Endothelial cell of umbilical vein (primary cell): ENCODE measurements at regions not wholly inside any gene's neighbourhood (a gene's known extent, or its start where the extent isn't known, plus 50 kb on each side); places are given as distances from the start of the nearest gene placed in this dataset.

Experiments
- BruUV-seq: library from RNA; stranded (reverse); fragments of 400-500 nt; replicated peaks from 2 replicates; lab custom pipeline; 2021; lab: Mats Ljungman, UMichigan
- CTCF ChIA-PET: fragments of 300-600, 350-600 bp; sonication (Branson Sonifier 250); formaldehyde crosslinking; loops from one replicate; lab custom pipeline; 2021; ENCODE audit warnings: antibody characterized with exemption, inconsistent platforms; lab: Charles Lee
- POLR2A ChIA-PET: fragments of 300-600, 350-600 bp; sonication (Branson Sonifier 250); formaldehyde crosslinking; loops from one replicate; lab custom pipeline; 2021; ENCODE audit warnings: antibody characterized with exemption, inconsistent platforms; lab: Charles Lee
- DNase-seq: peaks from one replicate; pipeline ENCODE4 v3.0.0-alpha.2; 2011; ENCODE audit warnings: low read depth, low spot score
- FAIRE-seq: peaks from 2 replicates; lab custom pipeline; 2011; peaks lifted over from hg19 to GRCh38; lab: Jason Lieb, UNC
- H2AFZ ChIP-seq: 2 replicates; pipeline ENCODE4 v1.6.0; 2012; ENCODE audit warnings: low read depth, low read length, control low read depth, inconsistent platforms
- H3K27ac ChIP-seq: 2 replicates; pipeline ENCODE4 v1.5.1; 2011; ENCODE audit warnings: low read depth, mild to moderate bottlenecking, control low read depth, low read length, moderate library complexity; ENCODE audit not compliant: insufficient read depth
- H3K27me3 ChIP-seq, 2 experiments: 2 replicates each; pipeline versions ENCODE4 v1.6.0 to v1.6.1; 2011; ENCODE audit warnings: low read length in 2 of 2, mixed read lengths in 1 of 2; ENCODE audit not compliant: control insufficient read depth in 2 of 2, insufficient read depth in 2 of 2
- H3K36me3 ChIP-seq, 2 experiments: 2 replicates in 1 of 2; 3 replicates in 1 of 2; pipeline ENCODE4 v1.5.1; 2011; ENCODE audit warnings: low read length in 2 of 2, mild to moderate bottlenecking in 1 of 2, moderate library complexity in 1 of 2; ENCODE audit not compliant: control insufficient read depth in 2 of 2, insufficient read depth in 2 of 2; ENCODE audit errors: extremely low read depth in 1 of 2
- H3K4me1 ChIP-seq: 3 replicates; pipeline ENCODE4 v1.5.1; 2011; ENCODE audit warnings: mild to moderate bottlenecking, low read length; ENCODE audit not compliant: control insufficient read depth, insufficient read depth; ENCODE audit errors: extremely low read depth
- H3K4me2 ChIP-seq: 2 replicates; pipeline ENCODE4 v1.6.1; 2011; ENCODE audit warnings: low read length, control low read depth, mixed read lengths; ENCODE audit not compliant: insufficient read depth
- H3K4me3 ChIP-seq, 3 experiments: fragments of 200-600 bp in 1 of 3; sonication (generic), shearing (Covaris generic) in 1 of 3; replicated peaks in 1 of 3; 2 replicates each; pipeline ENCODE4 v1.5.1; 2011 to 2016; ENCODE audit warnings: control low read depth in 3 of 3, low read length in 3 of 3, mild to moderate bottlenecking in 2 of 3, inconsistent platforms in 1 of 3, low read depth in 1 of 3, moderate library complexity in 1 of 3; ENCODE audit not compliant: insufficient read depth in 1 of 3
- H3K79me2 ChIP-seq: 2 replicates; pipeline ENCODE4 v1.6.0; 2012; ENCODE audit warnings: low read length, inconsistent platforms; ENCODE audit not compliant: control insufficient read depth, insufficient read depth
- H3K9ac ChIP-seq: replicated peaks from 2 replicates; pipeline ENCODE3; 2011; ENCODE audit warnings: low read length, control low read depth; ENCODE audit not compliant: insufficient read depth; ENCODE audit errors: extremely low read depth
- H3K9me1 ChIP-seq: replicated peaks from 3 replicates; pipeline ENCODE4 v1.6.0; 2011; ENCODE audit warnings: mild to moderate bottlenecking, low read length; ENCODE audit not compliant: control insufficient read depth, insufficient read depth; ENCODE audit errors: extremely low read depth
- H3K9me3 ChIP-seq: replicated peaks from 2 replicates; pipeline ENCODE4 v1.5.1; 2012; ENCODE audit warnings: low read length, inconsistent platforms; ENCODE audit not compliant: control insufficient read depth, insufficient read depth
- H4K20me1 ChIP-seq: replicated peaks from 2 replicates; pipeline ENCODE3; 2011; ENCODE audit warnings: mild to moderate bottlenecking, low read length; ENCODE audit not compliant: control insufficient read depth, insufficient read depth; ENCODE audit errors: extremely low read depth
- CTCF ChIP-seq, 2 donors: IDR thresholded peaks; 1 replicate in 1 of 2; 2 replicates in 1 of 2; pipeline ENCODE4 v1.5.1; 2011; ENCODE audit warnings: low read length in 2 of 2, mild to moderate bottlenecking in 2 of 2, moderate library complexity in 2 of 2, control low read depth in 1 of 2, inconsistent platforms in 1 of 2, low read depth in 1 of 2; ENCODE audit not compliant: insufficient read depth in 1 of 2; ENCODE audit errors: extremely low read depth in 1 of 2
- EZH2 ChIP-seq: IDR thresholded peaks from 2 replicates; pipeline ENCODE4 v1.6.1; 2012; ENCODE audit warnings: borderline replicate concordance, low read depth, mild to moderate bottlenecking, moderate library complexity, low read length, inconsistent platforms; ENCODE audit not compliant: severe bottlenecking
- FOS ChIP-seq: IDR thresholded peaks from 2 replicates; pipeline ENCODE4 v1.6.1; 2011; ENCODE audit warnings: mild to moderate bottlenecking, low read length, moderate library complexity, borderline replicate concordance; ENCODE audit not compliant: insufficient read depth
- GATA2 ChIP-seq: IDR thresholded peaks from 2 replicates; pipeline ENCODE4 v1.7.0; 2011; ENCODE audit warnings: low read depth, mild to moderate bottlenecking, moderate library complexity, mixed read lengths, low read length; ENCODE audit not compliant: insufficient read length, insufficient read depth
- JUN ChIP-seq: IDR thresholded peaks from 2 replicates; pipeline ENCODE4 v1.6.1; 2011; ENCODE audit warnings: borderline replicate concordance, low read depth; ENCODE audit not compliant: insufficient read length, insufficient read depth
- MAX ChIP-seq: IDR thresholded peaks from 2 replicates; pipeline ENCODE4 v1.6.1; 2011; ENCODE audit not compliant: insufficient read depth, insufficient read length
- MYC ChIP-seq: IDR thresholded peaks from one replicate; pipeline ENCODE4 v1.6.1; 2011; ENCODE audit warnings: mild to moderate bottlenecking, low read depth, low read length
- POLR2A ChIP-seq: IDR thresholded peaks from 2 replicates; pipeline ENCODE4 v1.6.1; 2012; ENCODE audit warnings: low read depth, mild to moderate bottlenecking, control low read depth, low read length
- POLR2AphosphoS5 ChIP-seq: IDR thresholded peaks from 2 replicates; pipeline ENCODE4 v1.6.1; 2012; ENCODE audit warnings: low read depth, mild to moderate bottlenecking, control low read depth, low read length, moderate library complexity; ENCODE audit not compliant: insufficient read depth
- dilution Hi-C: fragments of 300-500 bp; cut with MboI; formaldehyde crosslinking; loops from one replicate; pipeline ENCODE4 v1.15.0; 2019; ENCODE audit warnings: low sequenced_read_pairs; ENCODE audit not compliant: extremely low pct_ligation_motif_present
- intact Hi-C: fragments of 100-400 bp; cut with micrococcal nuclease; formaldehyde crosslinking; loops from one replicate; pipeline ENCODE4 v1.10.0; 2022

GRCh38 chr3:148554367-148554766, 143.3 kb upstream of the AGTR1 start:
- dilution Hi-C loops: no loop called here

More at GRCh38 chr3:148554367-148554766, 143.3 kb upstream of the AGTR1 start:
- Histone ChIP-seq H4K20me1 (no peaks in the 10 kb centered on the region), H3K36me3 (no peaks in the 10 kb centered on the region), H2AFZ (no peak overlapping the region), H3K4me2 (no peak overlapping the region), H3K27ac (no peak overlapping the region), H3K79me2 (no peaks in the 10 kb centered on the region), H3K9me3 (no peaks in the 10 kb centered on the region), H3K9ac (no peak overlapping the region), H3K27me3 (no peaks in the 10 kb centered on the region), H3K9me1 (no peaks in the 10 kb centered on the region), H3K4me3 (no peak overlapping the region), H3K4me1 (no peaks in the 10 kb centered on the region)
- DNase-seq (no peak), FAIRE-seq (no peak)
- no TSS peak for BruUV-seq
- intact Hi-C loops: no loop called here
- ChIA-PET CTCF (no interaction called here), POLR2A (no interaction called here)
- TF ChIP-seq FOS (no peak), MYC (no peak), MAX (no peak), CTCF (IDR thresholded peaks at IDR 0.05; ENCODE audit: extremely low read depth in 1 of 2, insufficient read depth in 1 of 2, low read depth in 1 of 2, low read length in 2 of 2) (no peak), POLR2A (no peak), POLR2AphosphoS5 (no peak), EZH2 (no peak), GATA2 (no peak), JUN (no peak)
